Esophagus muscularis mucosa (tissue), 4 donors: ENCODE measurements at regions not wholly inside any gene's neighbourhood (a gene's known extent, or its start where the extent isn't known, plus 50 kb on each side); places are given as distances from the start of the nearest gene placed in this dataset.

Source experiments
- CTCF ChIP-seq, 3 experiments: fragments of 200-600 bp in 2 of 3; fragments of 450-650 bp in 1 of 3; sonication (generic) in 2 of 3; IDR thresholded peaks; one replicate each; pipeline ENCODE4 v1.5.1; 2017 to 2019; ENCODE audit warnings: antibody characterized with exemption in 3 of 3, mild to moderate bottlenecking in 2 of 3, moderate library complexity in 1 of 3
- EP300 ChIP-seq: sonication (generic); formaldehyde crosslinking; IDR thresholded peaks from one replicate; pipeline ENCODE4 v1.6.1; 2017; ENCODE audit warnings: antibody characterized with exemption
- POLR2A ChIP-seq: fragments of 450-650 bp; IDR thresholded peaks from one replicate; pipeline ENCODE4 v1.6.1; 2017; ENCODE audit warnings: antibody characterized with exemption, moderate library complexity, mild to moderate bottlenecking, low read depth
- POLR2AphosphoS5 ChIP-seq, 2 donors: sonication (generic); formaldehyde crosslinking; IDR thresholded peaks; one replicate each; pipeline ENCODE4 v1.6.1; 2017; ENCODE audit warnings: antibody characterized with exemption in 2 of 2

- TF ChIP-seq CTCF (IDR thresholded peaks at IDR 0.05) (no peak), EP300 (no peak), POLR2A (no peak), POLR2AphosphoS5 (IDR thresholded peaks at IDR 0.05) (no peak)
These were observed 77.6 kb upstream of the FRMPD4 start for GRCh38 chrX:12060489-12061260.
